K562 (cell line): ENCODE measurements at regions not wholly inside any gene's neighbourhood (a gene's known extent, or its start where the extent isn't known, plus 50 kb on each side); places are given as distances from the start of the nearest gene placed in this dataset.

Source experiments
- ATAC-seq: fragments of 200-7000 bp; cut with Tn5 transposase; 3 replicates; pipeline ENCODE4 v1.9.1; 2020; ENCODE audit warnings: moderate library complexity
- BruUV-seq: library from RNA; stranded (reverse); fragments of 400-500 nt; replicated peaks from 2 replicates; lab custom pipeline; 2021; lab: Mats Ljungman, UMichigan
- CTCF ChIA-PET: fragments of 300-600 bp; formaldehyde crosslinking; extraction: SDS; loops from one replicate; lab custom pipeline; 2021; ENCODE audit warnings: low intra/inter-chr PET ratio; lab: Yijun Ruan, JAX
- POLR2A ChIA-PET: fragments of 300-600, 350-650 bp; sonication (Branson Sonifier 250); formaldehyde crosslinking; extraction: SDS; loops from one replicate; lab custom pipeline; 2021; ENCODE audit warnings: antibody characterized with exemption, inconsistent platforms; lab: Yijun Ruan, JAX
- DNase-seq, 4 experiments: peaks; one replicate each; pipeline versions ENCODE4 v3.0.0 to v3.0.0-alpha.2; 2011 to 2018; ENCODE audit warnings: low spot score in 3 of 4, mixed read lengths in 3 of 4; ENCODE audit errors: extremely low read depth in 1 of 4
- FAIRE-seq: peaks from 2 replicates; lab custom pipeline; 2011; peaks lifted over from hg19 to GRCh38; lab: Jason Lieb, UNC
- H2AFZ ChIP-seq: 2 replicates; pipeline ENCODE4 v1.6.0; 2011; ENCODE audit warnings: low read depth, low read length, control low read depth, inconsistent platforms
- H3K27ac ChIP-seq: fragments of 200-600 bp; 3 replicates; pipeline ENCODE4 v1.8.0; 2011; ENCODE audit warnings: low read depth, mild to moderate bottlenecking, control low read depth, inconsistent platforms, low read length, moderate library complexity, mixed read lengths; ENCODE audit errors: extremely low read depth
- H3K27me3 ChIP-seq, 2 experiments: fragments of 300-600 bp in 1 of 2; 2 replicates in 1 of 2; 3 replicates in 1 of 2; pipeline versions ENCODE4 v1.6.0 to v1.8.0; 2011; ENCODE audit warnings: inconsistent platforms in 2 of 2, low read length in 2 of 2, mild to moderate bottlenecking in 1 of 2, mixed read lengths in 1 of 2, moderate library complexity in 1 of 2; ENCODE audit not compliant: control insufficient read depth in 2 of 2, insufficient read depth in 2 of 2
- H3K36me3 ChIP-seq: fragments of 300-600 bp; 3 replicates; pipeline ENCODE4 v1.8.0; 2011; ENCODE audit warnings: mild to moderate bottlenecking, low read length, inconsistent platforms; ENCODE audit not compliant: control insufficient read depth, insufficient read depth
- H3K4me1 ChIP-seq, 2 experiments: fragments of 200-600 bp in 1 of 2; replicated peaks in 1 of 2; 2 replicates in 1 of 2; 3 replicates in 1 of 2; pipeline versions ENCODE4 v1.5.1 to v1.8.0; 2011; ENCODE audit warnings: inconsistent platforms in 2 of 2, low read length in 2 of 2, mild to moderate bottlenecking in 1 of 2, mixed read lengths in 1 of 2, moderate library complexity in 1 of 2; ENCODE audit not compliant: control insufficient read depth in 2 of 2, insufficient read depth in 2 of 2
- H3K4me2 ChIP-seq: 2 replicates; pipeline ENCODE4 v1.6.1; 2011; ENCODE audit warnings: low read length, control low read depth, inconsistent platforms, mixed read lengths; ENCODE audit not compliant: insufficient read depth
- H3K4me3 ChIP-seq: fragments of 200-600 bp; sonication (generic), shearing (Covaris generic); 2 replicates; pipeline ENCODE4 v1.5.1; 2016; ENCODE audit warnings: control low read depth, inconsistent platforms
- H3K79me2 ChIP-seq: fragments of 200-600 bp; 3 replicates; pipeline ENCODE4 v1.8.0; 2011; ENCODE audit warnings: low read length, inconsistent platforms; ENCODE audit not compliant: control insufficient read depth, insufficient read depth
- H3K9ac ChIP-seq, 2 experiments: 2 replicates each; pipeline versions ENCODE4 v1.6.0 to v1.6.1; 2011; ENCODE audit warnings: low read depth in 2 of 2, low read length in 2 of 2, control low read depth in 1 of 2, inconsistent platforms in 1 of 2, mild to moderate bottlenecking in 1 of 2, mixed read lengths in 1 of 2; ENCODE audit not compliant: insufficient read depth in 1 of 2
- H3K9me1 ChIP-seq: one replicate; pipeline ENCODE4 v1.6.0; 2011; ENCODE audit warnings: inconsistent platforms, mild to moderate bottlenecking, low read length, moderate library complexity; ENCODE audit not compliant: control insufficient read depth, insufficient read depth
- H3K9me3 ChIP-seq: replicated peaks from 2 replicates; pipeline ENCODE4 v1.5.1; 2011; ENCODE audit warnings: low read depth, low read length, inconsistent platforms; ENCODE audit not compliant: control insufficient read depth, insufficient read depth
- H4K20me1 ChIP-seq: replicated peaks from 2 replicates; pipeline ENCODE4 v1.6.1; 2011; ENCODE audit warnings: low read length, inconsistent platforms, mixed read lengths; ENCODE audit not compliant: control insufficient read depth, insufficient read depth
- BMI1 ChIP-seq: fragments of 150-350 bp; IDR thresholded peaks from 2 replicates; pipeline ENCODE4 v1.6.1; 2014; ENCODE audit warnings: low read length
- C11orf30 ChIP-seq: fragments of 450-650 bp; IDR thresholded peaks from 2 replicates; pipeline ENCODE4 v1.6.1; 2016; ENCODE audit warnings: low read depth, mild to moderate bottlenecking
- CCAR2 ChIP-seq: fragments of 200-400 bp; formaldehyde crosslinking; IDR thresholded peaks from 2 replicates; pipeline ENCODE4 v1.6.1; 2017; ENCODE audit warnings: mild to moderate bottlenecking, low read depth, low read length
- MAFF ChIP-seq: IDR thresholded peaks from 2 replicates; pipeline ENCODE4 v1.6.1; 2012; ENCODE audit warnings: low read length, improper control_type of control experiment
- MAFK ChIP-seq: IDR thresholded peaks from 2 replicates; pipeline ENCODE4 v1.6.1; 2011; ENCODE audit warnings: low read length, improper control_type of control experiment
- NELFE ChIP-seq: IDR thresholded peaks from 2 replicates; pipeline ENCODE4 v1.6.1; 2011; ENCODE audit warnings: mild to moderate bottlenecking; ENCODE audit not compliant: insufficient read depth, insufficient read length
- ZNF316 ChIP-seq: fragments of 450-650 bp; IDR thresholded peaks from 2 replicates; pipeline ENCODE4 v1.6.1; 2016
- WGBS: fragments of 100-300 bp; shearing (Covaris generic); methylation state at CpG from one replicate; pipeline ENCODE4 v1.1.6; 2016; ENCODE audit warnings: low coverage, mixed read lengths; ENCODE audit not compliant: insufficient coverage; ENCODE audit errors: missing lambda C conversion rate; 5-methylcytosine and 5-hydroxymethylcytosine counted together
- in situ Hi-C: fragments of 300-500 bp; cut with MboI; formaldehyde crosslinking; loops from 4 replicates; pipeline ENCODE4 v1.15.0; 2018; ENCODE audit warnings: inconsistent platforms, mixed read lengths
- intact Hi-C: fragments of 100-400 bp; cut with micrococcal nuclease; formaldehyde crosslinking; loops from 2 replicates; pipeline ENCODE4 v1.14.2; 2022
- TF ChIP-seq, protein P1 (sequence below): sonication (generic); formaldehyde crosslinking; IDR thresholded peaks from 2 replicates; pipeline ENCODE4 v1.8.0; 2022; ENCODE audit warnings: mild to moderate bottlenecking, missing genetic modification reagents
- TF ChIP-seq, protein P2 (sequence below), 2 experiments: fragments of 450-650 bp; formaldehyde crosslinking in 1 of 2; IDR thresholded peaks; 2 replicates each; pipeline versions ENCODE4 v1.4.0 to v1.6.1; 2014 to 2020; ENCODE audit warnings: mild to moderate bottlenecking in 2 of 2, borderline replicate concordance in 1 of 2, low read depth in 1 of 2

DNA sequence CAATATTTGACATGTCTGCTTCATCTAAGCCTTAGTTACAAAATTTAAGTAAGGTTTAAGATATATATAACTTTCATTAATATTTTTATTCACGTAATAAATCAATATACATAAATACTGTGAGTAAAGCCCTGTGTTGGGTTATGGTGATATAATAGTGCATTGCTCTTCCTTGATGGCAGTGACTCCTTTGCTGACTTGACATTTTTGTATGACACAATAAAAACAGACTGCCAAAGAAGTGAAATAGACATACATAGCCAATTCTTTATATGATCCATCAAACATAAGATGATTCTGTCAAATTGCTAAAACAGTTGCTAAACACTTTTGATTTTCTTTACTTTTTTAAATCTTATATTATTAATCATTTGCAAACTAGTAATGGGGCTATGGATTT is 1518.2 kb downstream of the EFNA5 start:
- no peaks in the 10 kb centered on the region; a peak in 1 of 5 replicates for H3K4me1 ChIP-seq
- in situ Hi-C loops: no loop called here
- H3K4me3 ChIP-seq: no peak overlapping the region
- TF ChIP-seq C11orf30 (peak; percentile 72), MAFK (peak; percentile 84), ZNF316 (peak; percentile 83), MAFF (peak; percentile 84), BMI1 (no peak)
- no peaks in the 10 kb centered on the region for H3K9me3 ChIP-seq
- FAIRE-seq: no peak
- no peaks in the 10 kb centered on the region for H3K79me2 ChIP-seq
- no peak overlapping the region for H2AFZ ChIP-seq
- no peaks in the 10 kb centered on the region for H3K36me3 ChIP-seq
- ATAC-seq: no peak
- DNase-seq: no peak
- ChIA-PET CTCF (no interaction called here), POLR2A (no interaction called here)
- H3K27me3 ChIP-seq: no peaks in the 10 kb centered on the region
- H3K27ac ChIP-seq: no peak overlapping the region
- intact Hi-C loops: no loop called here
- H3K9me1 ChIP-seq: no peaks in the 10 kb centered on the region
- BruUV-seq: no TSS peak
- H3K9ac ChIP-seq: no peak overlapping the region
- 0% methylated on average over 1 of the region's 1 CpG for WGBS
- H4K20me1 ChIP-seq: no peaks in the 10 kb centered on the region
- H3K4me2 ChIP-seq: no peak overlapping the region

DNA sequence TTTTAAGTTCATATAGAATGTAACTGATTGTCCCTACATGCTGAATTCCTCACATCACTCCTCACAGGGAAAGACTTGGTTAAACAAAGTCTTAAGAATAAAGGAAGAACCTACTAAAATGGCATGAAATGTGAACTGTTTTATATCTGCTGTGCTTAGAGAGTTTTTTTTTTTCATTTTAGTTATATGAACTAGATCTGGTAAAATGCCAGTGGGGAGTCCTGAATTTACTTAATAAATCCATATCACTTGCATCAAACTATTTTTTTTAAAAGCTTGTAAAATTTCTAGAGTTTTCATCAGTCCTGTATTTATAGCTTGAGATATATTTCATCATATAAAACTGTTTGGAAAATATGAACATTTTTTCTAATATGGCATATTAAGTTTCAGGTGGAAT is 1528.6 kb downstream of the EFNA5 start:
- ATAC-seq (no peak), DNase-seq (no peak), FAIRE-seq (no peak)
- intact Hi-C loops: no loop called here
- no peak overlapping the region for H3K4me3 ChIP-seq
- no peak overlapping the region for H2AFZ ChIP-seq
- no peak overlapping the region for H3K4me2 ChIP-seq
- in situ Hi-C loops: no loop called here
- no peaks in the 10 kb centered on the region for H3K9me1 ChIP-seq
- ChIA-PET CTCF (no interaction called here), POLR2A (no interaction called here)
- no peaks in the 10 kb centered on the region for H4K20me1 ChIP-seq
- BruUV-seq: no TSS peak
- H3K36me3 ChIP-seq: no peaks in the 10 kb centered on the region
- H3K4me1 ChIP-seq: no peaks in the 10 kb centered on the region
- no peaks in the 10 kb centered on the region for H3K9me3 ChIP-seq
- H3K79me2 ChIP-seq: no peaks in the 10 kb centered on the region
- no peak overlapping the region for H3K9ac ChIP-seq
- no peaks in the 10 kb centered on the region for H3K27me3 ChIP-seq
- no peak overlapping the region for H3K27ac ChIP-seq
- TF ChIP-seq, protein P1, sequence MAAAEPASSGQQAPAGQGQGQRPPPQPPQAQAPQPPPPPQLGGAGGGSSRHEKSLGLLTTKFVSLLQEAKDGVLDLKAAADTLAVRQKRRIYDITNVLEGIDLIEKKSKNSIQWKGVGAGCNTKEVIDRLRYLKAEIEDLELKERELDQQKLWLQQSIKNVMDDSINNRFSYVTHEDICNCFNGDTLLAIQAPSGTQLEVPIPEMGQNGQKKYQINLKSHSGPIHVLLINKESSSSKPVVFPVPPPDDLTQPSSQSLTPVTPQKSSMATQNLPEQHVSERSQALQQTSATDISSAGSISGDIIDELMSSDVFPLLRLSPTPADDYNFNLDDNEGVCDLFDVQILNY (CRISPR knock-in tag): no peak
- TF ChIP-seq CCAR2 (no peak), NELFE (no peak)
- TF ChIP-seq, protein P2, sequence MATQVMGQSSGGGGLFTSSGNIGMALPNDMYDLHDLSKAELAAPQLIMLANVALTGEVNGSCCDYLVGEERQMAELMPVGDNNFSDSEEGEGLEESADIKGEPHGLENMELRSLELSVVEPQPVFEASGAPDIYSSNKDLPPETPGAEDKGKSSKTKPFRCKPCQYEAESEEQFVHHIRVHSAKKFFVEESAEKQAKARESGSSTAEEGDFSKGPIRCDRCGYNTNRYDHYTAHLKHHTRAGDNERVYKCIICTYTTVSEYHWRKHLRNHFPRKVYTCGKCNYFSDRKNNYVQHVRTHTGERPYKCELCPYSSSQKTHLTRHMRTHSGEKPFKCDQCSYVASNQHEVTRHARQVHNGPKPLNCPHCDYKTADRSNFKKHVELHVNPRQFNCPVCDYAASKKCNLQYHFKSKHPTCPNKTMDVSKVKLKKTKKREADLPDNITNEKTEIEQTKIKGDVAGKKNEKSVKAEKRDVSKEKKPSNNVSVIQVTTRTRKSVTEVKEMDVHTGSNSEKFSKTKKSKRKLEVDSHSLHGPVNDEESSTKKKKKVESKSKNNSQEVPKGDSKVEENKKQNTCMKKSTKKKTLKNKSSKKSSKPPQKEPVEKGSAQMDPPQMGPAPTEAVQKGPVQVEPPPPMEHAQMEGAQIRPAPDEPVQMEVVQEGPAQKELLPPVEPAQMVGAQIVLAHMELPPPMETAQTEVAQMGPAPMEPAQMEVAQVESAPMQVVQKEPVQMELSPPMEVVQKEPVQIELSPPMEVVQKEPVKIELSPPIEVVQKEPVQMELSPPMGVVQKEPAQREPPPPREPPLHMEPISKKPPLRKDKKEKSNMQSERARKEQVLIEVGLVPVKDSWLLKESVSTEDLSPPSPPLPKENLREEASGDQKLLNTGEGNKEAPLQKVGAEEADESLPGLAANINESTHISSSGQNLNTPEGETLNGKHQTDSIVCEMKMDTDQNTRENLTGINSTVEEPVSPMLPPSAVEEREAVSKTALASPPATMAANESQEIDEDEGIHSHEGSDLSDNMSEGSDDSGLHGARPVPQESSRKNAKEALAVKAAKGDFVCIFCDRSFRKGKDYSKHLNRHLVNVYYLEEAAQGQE (IDR thresholded peaks at IDR 0.05; ENCODE audit: borderline replicate concordance): no peak
- TF ChIP-seq, protein P2 (CRISPR knock-in tag; IDR thresholded peaks at IDR 0.05; ENCODE audit: low read depth): no peak
